ENCODE measurements at regions not wholly inside any gene's neighbourhood (a gene's known extent, or its start where the extent isn't known, plus 50 kb on each side); places are given as distances from the start of the nearest gene placed in this dataset.
A peak's percentile ranks its signal among the peaks of the same experiment; 100 is the strongest.

- Histone ChIP-seq H3K27ac (ENCODE audit: low read depth, low read length, poor library complexity, severe bottlenecking) (no peak overlapping the region), H3K36me3 (ENCODE audit: insufficient read depth, low read length, poor library complexity, severe bottlenecking) (no peaks in the 10 kb centered on the region), H3K9me3 (ENCODE audit: low read depth, low read length, poor library complexity, severe bottlenecking) (no peaks in the 10 kb centered on the region), H3K4me1 (ENCODE audit: insufficient read depth, low read length, poor library complexity, severe bottlenecking) (peaks cover 57% of the 10 kb centered on the region), H3K27me3 (replicated peaks; ENCODE audit: insufficient read depth, low read depth, low read length, poor library complexity) (no peaks in the 10 kb centered on the region), H3K4me3 (ENCODE audit: low read depth, low read length, poor library complexity, severe bottlenecking) (no peak overlapping the region)
- TF ChIP-seq EZH2 (IDR thresholded peaks at IDR 0.05; ENCODE audit: borderline replicate concordance, low read depth, low read length, poor library complexity, severe bottlenecking) (no peak), CTCF (conservative IDR thresholded peaks at IDR 0.05; ENCODE audit: low read depth, low read length) (no peak)
- CTCF ChIA-PET, result interaction anchor here (1.4 kb wide), 1 partner anchor 21 kb away, joined by 5 read pairs; no protein-coding TSS in a partner anchor
- intact Hi-C loops (cut with micrococcal nuclease; ENCODE audit: unreplicated experiment), result no loop called here
- no peak for DNase-seq (ENCODE audit: low spot score)
- POLR2A ChIA-PET (ENCODE audit: low non-redundant PET), result no interaction called here
- BruUV-seq (replicated peaks), result no TSS peak
These were observed 51.8 kb upstream of the PSD2 start for GRCh38 chr5:139743804-139744203.

- intact Hi-C loops (cut with micrococcal nuclease; ENCODE audit: unreplicated experiment), result loop anchor here (5.0 kb wide), 1 partner anchor 92 kb away; no protein-coding TSS in a partner anchor
- Histone ChIP-seq H3K36me3 (ENCODE audit: insufficient read depth, low read length, poor library complexity, severe bottlenecking) (no peaks in the 10 kb centered on the region), H3K4me1 (ENCODE audit: insufficient read depth, low read length, poor library complexity, severe bottlenecking) (peaks cover 49% of the 10 kb centered on the region), H3K27ac (ENCODE audit: low read depth, low read length, poor library complexity, severe bottlenecking) (peak overlapping the region; percentile 80), H3K9me3 (ENCODE audit: low read depth, low read length, poor library complexity, severe bottlenecking) (no peaks in the 10 kb centered on the region), H3K27me3 (replicated peaks; ENCODE audit: insufficient read depth, low read depth, low read length, poor library complexity) (no peaks in the 10 kb centered on the region), H3K4me3 (ENCODE audit: low read depth, low read length, poor library complexity, severe bottlenecking) (no peak overlapping the region)
- ChIA-PET POLR2A (ENCODE audit: low non-redundant PET) (no interaction called here), CTCF (interaction anchor here (1.4 kb wide), 1 partner anchor 21 kb away, joined by 5 read pairs; no protein-coding TSS in a partner anchor)
- no peak for DNase-seq (ENCODE audit: low spot score)
- no peak for TF ChIP-seq CTCF (conservative IDR thresholded peaks at IDR 0.05; ENCODE audit: low read depth, low read length)
- TF ChIP-seq EZH2 (IDR thresholded peaks at IDR 0.05; ENCODE audit: borderline replicate concordance, low read depth, low read length, poor library complexity, severe bottlenecking), result no peak
- BruUV-seq (replicated peaks), result no TSS peak
These were observed 51.0 kb upstream of the PSD2 start for GRCh38 chr5:139744471-139745131.

GRCh38 chr5:139745132-139745799, 50.3 kb upstream of the PSD2 start:
- H3K27ac ChIP-seq (ENCODE audit: low read depth, low read length, poor library complexity, severe bottlenecking), result peak overlapping the region; percentile 80
- ChIA-PET POLR2A (ENCODE audit: low non-redundant PET) (no interaction called here), CTCF (interaction anchor here (0.6 to 1.4 kb wide), 3 partner anchors 20 to 184 kb away, joined by 3 to 10 read pairs (median 5); partner anchors contain the start of gene UBE2D2)
- no peak overlapping the region for H3K4me3 ChIP-seq (ENCODE audit: low read depth, low read length, poor library complexity, severe bottlenecking)
- no peaks in the 10 kb centered on the region for H3K9me3 ChIP-seq (ENCODE audit: low read depth, low read length, poor library complexity, severe bottlenecking)
- TF ChIP-seq CTCF (conservative IDR thresholded peaks at IDR 0.05; ENCODE audit: low read depth, low read length) (no peak), EZH2 (IDR thresholded peaks at IDR 0.05; ENCODE audit: borderline replicate concordance, low read depth, low read length, poor library complexity, severe bottlenecking) (no peak)
- peaks cover 48% of the 10 kb centered on the region for H3K4me1 ChIP-seq (ENCODE audit: insufficient read depth, low read length, poor library complexity, severe bottlenecking)
- DNase-seq (ENCODE audit: low spot score), result peak; percentile 95
- no TSS peak for BruUV-seq (replicated peaks)
- intact Hi-C loops (cut with micrococcal nuclease; ENCODE audit: unreplicated experiment), result loop anchor here (5.0 kb wide), 1 partner anchor 93 kb away; no protein-coding TSS in a partner anchor
- H3K27me3 ChIP-seq (replicated peaks; ENCODE audit: insufficient read depth, low read depth, low read length, poor library complexity), result no peaks in the 10 kb centered on the region
- H3K36me3 ChIP-seq (ENCODE audit: insufficient read depth, low read length, poor library complexity, severe bottlenecking), result no peaks in the 10 kb centered on the region
